H1 (cell line): ENCODE measurements at regions not wholly inside any gene's neighbourhood (a gene's known extent, or its start where the extent isn't known, plus 50 kb on each side); places are given as distances from the start of the nearest gene placed in this dataset.

ENCODE experiments used
- CREB1 ChIP-seq: IDR thresholded peaks from 2 replicates; pipeline ENCODE4 v1.6.1; 2012; ENCODE audit warnings: inconsistent platforms
- RAD21 ChIP-seq, 2 experiments: IDR thresholded peaks in 1 of 2; conservative IDR thresholded peaks in 1 of 2; 2 replicates each; pipeline ENCODE4 v1.6.1; 2011; ENCODE audit warnings: low read depth in 2 of 2, low read length in 2 of 2, improper control_type of control experiment in 1 of 2, inconsistent platforms in 1 of 2, mild to moderate bottlenecking in 1 of 2, moderate library complexity in 1 of 2
- SUZ12 ChIP-seq: fragments of 200-600 bp; sonication (generic); IDR thresholded peaks from 2 replicates; pipeline ENCODE4 v1.6.1; 2012; ENCODE audit warnings: mild to moderate bottlenecking, inconsistent platforms, low read length, moderate library complexity, mixed read lengths
- TAF1 ChIP-seq: IDR thresholded peaks from 2 replicates; pipeline ENCODE4 v1.6.1; 2011; ENCODE audit warnings: mild to moderate bottlenecking, low read depth, low read length
- TF ChIP-seq, protein P1 (sequence below): IDR thresholded peaks from 2 replicates; pipeline ENCODE4 v1.6.1; 2011; ENCODE audit warnings: low read depth, mild to moderate bottlenecking, low read length; ENCODE audit not compliant: insufficient read depth

DNA sequence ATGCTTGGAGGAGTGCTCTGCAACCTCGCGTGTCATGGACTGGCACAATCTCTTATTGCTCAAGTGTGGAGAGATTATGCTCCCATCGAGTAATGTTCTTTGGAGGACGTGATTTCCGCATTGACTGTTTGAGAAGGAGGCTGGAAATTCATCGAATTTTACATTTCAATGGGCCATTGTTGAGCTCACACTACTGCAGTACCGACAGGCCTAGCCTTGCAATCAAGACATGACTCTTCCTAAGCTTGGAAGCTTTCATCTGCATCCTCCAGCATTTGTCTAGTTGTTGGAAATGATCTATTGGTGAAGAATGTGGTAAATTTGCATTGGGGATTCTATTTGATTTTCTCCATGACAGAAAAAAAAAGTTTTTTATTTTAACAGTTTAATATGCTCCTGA is 156.8 kb downstream of the FZD1 start (continued):
- TF ChIP-seq TAF1, result no peak
- TF ChIP-seq CREB1, result no peak
- TF ChIP-seq SUZ12, result no peak
- no peak for TF ChIP-seq RAD21 (IDR thresholded peaks at IDR 0.05 in 1 of 2, conservative IDR thresholded peaks at IDR 0.05 in 1 of 2; ENCODE audit: low read depth in 2 of 2, low read length in 2 of 2)
- TF ChIP-seq, protein P1, sequence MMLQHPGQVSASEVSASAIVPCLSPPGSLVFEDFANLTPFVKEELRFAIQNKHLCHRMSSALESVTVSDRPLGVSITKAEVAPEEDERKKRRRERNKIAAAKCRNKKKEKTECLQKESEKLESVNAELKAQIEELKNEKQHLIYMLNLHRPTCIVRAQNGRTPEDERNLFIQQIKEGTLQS, result no peak
